ENCODE measurements at regions not wholly inside any gene's neighbourhood (a gene's known extent, or its start where the extent isn't known, plus 50 kb on each side); places are given as distances from the start of the nearest gene placed in this dataset.

DNA sequence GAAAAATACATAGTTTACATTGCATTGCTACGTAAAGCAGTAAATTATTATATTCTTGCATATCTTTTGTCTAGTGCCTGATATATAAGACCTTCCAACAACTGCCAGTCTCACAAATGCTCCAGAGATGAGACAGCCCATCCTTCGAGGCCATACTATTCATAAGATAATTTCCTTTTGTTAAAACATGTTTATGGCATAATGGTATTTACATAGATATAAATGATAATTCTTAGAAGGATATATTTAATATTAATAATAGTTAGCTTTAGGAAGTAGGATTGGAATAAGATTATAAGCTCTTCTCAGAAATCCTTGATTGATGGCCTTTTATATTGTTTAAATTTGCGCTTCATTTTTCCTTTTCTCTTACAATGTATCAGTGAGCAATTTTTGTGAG, 1410.1 kb upstream of the MIR17HG start:
- no peak for TF ChIP-seq EZH2phosphoT487 (conservative IDR thresholded peaks at IDR 0.05; ENCODE audit: low read length)
- TF ChIP-seq, protein P1, sequence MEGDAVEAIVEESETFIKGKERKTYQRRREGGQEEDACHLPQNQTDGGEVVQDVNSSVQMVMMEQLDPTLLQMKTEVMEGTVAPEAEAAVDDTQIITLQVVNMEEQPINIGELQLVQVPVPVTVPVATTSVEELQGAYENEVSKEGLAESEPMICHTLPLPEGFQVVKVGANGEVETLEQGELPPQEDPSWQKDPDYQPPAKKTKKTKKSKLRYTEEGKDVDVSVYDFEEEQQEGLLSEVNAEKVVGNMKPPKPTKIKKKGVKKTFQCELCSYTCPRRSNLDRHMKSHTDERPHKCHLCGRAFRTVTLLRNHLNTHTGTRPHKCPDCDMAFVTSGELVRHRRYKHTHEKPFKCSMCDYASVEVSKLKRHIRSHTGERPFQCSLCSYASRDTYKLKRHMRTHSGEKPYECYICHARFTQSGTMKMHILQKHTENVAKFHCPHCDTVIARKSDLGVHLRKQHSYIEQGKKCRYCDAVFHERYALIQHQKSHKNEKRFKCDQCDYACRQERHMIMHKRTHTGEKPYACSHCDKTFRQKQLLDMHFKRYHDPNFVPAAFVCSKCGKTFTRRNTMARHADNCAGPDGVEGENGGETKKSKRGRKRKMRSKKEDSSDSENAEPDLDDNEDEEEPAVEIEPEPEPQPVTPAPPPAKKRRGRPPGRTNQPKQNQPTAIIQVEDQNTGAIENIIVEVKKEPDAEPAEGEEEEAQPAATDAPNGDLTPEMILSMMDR (IDR thresholded peaks at IDR 0.05; ENCODE audit: insufficient read depth, low read length, poor library complexity, severe bottlenecking) = no peak
- no peaks in the 10 kb centered on the region for H3K27me3 ChIP-seq (ENCODE audit: low read length)
- no peak overlapping the region for H3K4me2 ChIP-seq (ENCODE audit: low read depth, low read length, poor library complexity, severe bottlenecking)
- H3K9me2 ChIP-seq (replicated peaks; ENCODE audit: insufficient read depth, low read length) = no peaks in the 10 kb centered on the region
- H3F3A ChIP-seq (ENCODE audit: insufficient read depth) = no peaks in the 10 kb centered on the region
- H3K79me2 ChIP-seq (ENCODE audit: insufficient read depth, low read length) = no peaks in the 10 kb centered on the region
- H3K9me3 ChIP-seq (ENCODE audit: insufficient read depth, low read length) = no peaks in the 10 kb centered on the region
- no peak overlapping the region for H3K27ac ChIP-seq (ENCODE audit: low read depth, low read length)
- H3K36me3 ChIP-seq (ENCODE audit: low read length) = no peaks in the 10 kb centered on the region
- no peak overlapping the region for H3K9ac ChIP-seq (ENCODE audit: low read length)
- no peak overlapping the region for H2AFZ ChIP-seq (ENCODE audit: low read depth, low read length, severe bottlenecking)
- no peaks in the 10 kb centered on the region for H4K20me1 ChIP-seq (ENCODE audit: low read depth, low read length)
- H3K4me3 ChIP-seq (ENCODE audit: insufficient read depth, low read length, poor library complexity, severe bottlenecking) = no peak overlapping the region

DNA sequence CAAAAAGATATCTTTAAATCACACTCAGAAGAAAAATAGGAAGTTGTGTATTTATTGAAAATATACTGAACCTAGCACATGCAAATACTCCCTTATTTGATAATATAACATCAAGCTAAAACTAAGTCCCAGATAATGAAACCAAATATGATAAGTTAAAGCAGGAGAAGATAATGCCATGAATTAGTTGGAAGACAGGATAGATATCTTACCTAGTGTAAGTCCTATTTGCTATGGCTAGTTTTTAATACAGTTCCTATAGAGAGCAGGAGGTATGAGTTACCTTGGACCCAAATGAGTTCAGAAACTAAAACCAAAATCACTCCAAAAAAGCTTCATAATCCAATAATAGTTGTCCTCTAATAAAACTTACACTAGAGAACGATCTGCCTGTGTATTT, 1407.1 kb upstream of the MIR17HG start:
- Histone ChIP-seq H2AFZ (ENCODE audit: low read depth, low read length, severe bottlenecking) (no peak overlapping the region), H3F3A (ENCODE audit: insufficient read depth) (no peaks in the 10 kb centered on the region), H3K27ac (ENCODE audit: low read depth, low read length) (no peak overlapping the region), H3K4me2 (ENCODE audit: low read depth, low read length, poor library complexity, severe bottlenecking) (no peak overlapping the region), H3K9me2 (replicated peaks; ENCODE audit: insufficient read depth, low read length) (no peaks in the 10 kb centered on the region), H3K9ac (ENCODE audit: low read length) (no peak overlapping the region), H3K27me3 (ENCODE audit: low read length) (no peaks in the 10 kb centered on the region), H4K20me1 (ENCODE audit: low read depth, low read length) (no peaks in the 10 kb centered on the region), H3K9me3 (ENCODE audit: insufficient read depth, low read length) (no peaks in the 10 kb centered on the region), H3K4me3 (ENCODE audit: insufficient read depth, low read length, poor library complexity, severe bottlenecking) (no peak overlapping the region), H3K36me3 (ENCODE audit: low read length) (no peaks in the 10 kb centered on the region), H3K79me2 (ENCODE audit: insufficient read depth, low read length) (no peaks in the 10 kb centered on the region)
- no peak for TF ChIP-seq EZH2phosphoT487 (conservative IDR thresholded peaks at IDR 0.05; ENCODE audit: low read length)
- TF ChIP-seq, protein P1 (IDR thresholded peaks at IDR 0.05; ENCODE audit: insufficient read depth, low read length, poor library complexity, severe bottlenecking) = no peak

DNA sequence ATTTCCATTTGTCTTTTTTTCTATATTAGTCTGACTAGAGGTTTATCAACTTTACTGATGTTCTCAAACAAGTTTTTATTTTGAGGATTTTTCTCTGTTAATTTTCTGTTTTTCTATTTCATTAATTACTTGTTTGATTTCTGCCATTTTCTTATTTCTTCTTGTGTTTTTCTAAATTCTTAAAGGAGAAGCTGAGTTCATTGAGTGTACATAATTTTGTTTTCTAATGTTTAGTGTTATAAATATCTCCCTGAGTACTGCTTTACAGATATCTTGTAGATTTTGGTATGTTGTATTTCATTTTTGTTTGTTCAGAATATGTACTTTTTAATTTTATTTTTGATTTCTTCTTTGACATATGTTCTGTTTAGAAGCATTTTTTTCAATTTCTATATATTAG, 1404.3 kb upstream of the MIR17HG start:
- H3K4me3 ChIP-seq (ENCODE audit: insufficient read depth, low read length, poor library complexity, severe bottlenecking) = no peak overlapping the region
- H3K27ac ChIP-seq (ENCODE audit: low read depth, low read length) = no peak overlapping the region
- H2AFZ ChIP-seq (ENCODE audit: low read depth, low read length, severe bottlenecking) = no peak overlapping the region
- no peaks in the 10 kb centered on the region for H3K36me3 ChIP-seq (ENCODE audit: low read length)
- TF ChIP-seq, protein P1 (IDR thresholded peaks at IDR 0.05; ENCODE audit: insufficient read depth, low read length, poor library complexity, severe bottlenecking) = no peak
- no peak for TF ChIP-seq EZH2phosphoT487 (conservative IDR thresholded peaks at IDR 0.05; ENCODE audit: low read length)
- no peaks in the 10 kb centered on the region for H3K9me2 ChIP-seq (replicated peaks; ENCODE audit: insufficient read depth, low read length)
- no peak overlapping the region for H3K4me2 ChIP-seq (ENCODE audit: low read depth, low read length, poor library complexity, severe bottlenecking)
- no peak overlapping the region for H3K9ac ChIP-seq (ENCODE audit: low read length)
- H3K79me2 ChIP-seq (ENCODE audit: insufficient read depth, low read length) = no peaks in the 10 kb centered on the region
- H3F3A ChIP-seq (ENCODE audit: insufficient read depth) = no peaks in the 10 kb centered on the region
- H3K27me3 ChIP-seq (ENCODE audit: low read length) = no peaks in the 10 kb centered on the region
- no peaks in the 10 kb centered on the region for H3K9me3 ChIP-seq (ENCODE audit: insufficient read depth, low read length)
- no peaks in the 10 kb centered on the region for H4K20me1 ChIP-seq (ENCODE audit: low read depth, low read length)
